ENCODE measurements at regions not wholly inside any gene's neighbourhood (a gene's known extent, or its start where the extent isn't known, plus 50 kb on each side); places are given as distances from the start of the nearest gene placed in this dataset.

- H3K27me3 ChIP-seq (replicated peaks; ENCODE audit: insufficient read depth, low read depth, low read length, poor library complexity): no peaks in the 10 kb centered on the region
- BruUV-seq (replicated peaks): no TSS peak
- peaks cover 15% of the 10 kb centered on the region for H3K4me1 ChIP-seq (ENCODE audit: insufficient read depth, low read length, poor library complexity, severe bottlenecking)
- TF ChIP-seq CTCF (conservative IDR thresholded peaks at IDR 0.05; ENCODE audit: low read depth, low read length) (no peak), EZH2 (IDR thresholded peaks at IDR 0.05; ENCODE audit: borderline replicate concordance, low read depth, low read length, poor library complexity, severe bottlenecking) (no peak)
- no peak for DNase-seq (ENCODE audit: low spot score)
- H3K4me3 ChIP-seq (ENCODE audit: low read depth, low read length, poor library complexity, severe bottlenecking): no peak overlapping the region
- H3K9me3 ChIP-seq (ENCODE audit: low read depth, low read length, poor library complexity, severe bottlenecking): no peaks in the 10 kb centered on the region
- H3K27ac ChIP-seq (ENCODE audit: low read depth, low read length, poor library complexity, severe bottlenecking): no peak overlapping the region
- intact Hi-C loops (cut with micrococcal nuclease; ENCODE audit: unreplicated experiment): no loop called here
- POLR2A ChIA-PET (ENCODE audit: low non-redundant PET): no interaction called here
- CTCF ChIA-PET: no interaction called here
- no peaks in the 10 kb centered on the region for H3K36me3 ChIP-seq (ENCODE audit: insufficient read depth, low read length, poor library complexity, severe bottlenecking)
Observed at GRCh38 chr6:139591075-139591865, 216.8 kb upstream of the CITED2 start.

GRCh38 chr6:139590206-139590605, 215.8 kb upstream of the CITED2 start:
- ChIA-PET CTCF (no interaction called here), POLR2A (ENCODE audit: low non-redundant PET) (no interaction called here)
- Histone ChIP-seq H3K9me3 (ENCODE audit: low read depth, low read length, poor library complexity, severe bottlenecking) (no peaks in the 10 kb centered on the region), H3K4me1 (ENCODE audit: insufficient read depth, low read length, poor library complexity, severe bottlenecking) (peaks cover 15% of the 10 kb centered on the region), H3K27me3 (replicated peaks; ENCODE audit: insufficient read depth, low read depth, low read length, poor library complexity) (no peaks in the 10 kb centered on the region), H3K27ac (ENCODE audit: low read depth, low read length, poor library complexity, severe bottlenecking) (no peak overlapping the region), H3K4me3 (ENCODE audit: low read depth, low read length, poor library complexity, severe bottlenecking) (no peak overlapping the region), H3K36me3 (ENCODE audit: insufficient read depth, low read length, poor library complexity, severe bottlenecking) (no peaks in the 10 kb centered on the region)
- intact Hi-C loops (cut with micrococcal nuclease; ENCODE audit: unreplicated experiment): no loop called here
- no peak for DNase-seq (ENCODE audit: low spot score)
- TF ChIP-seq CTCF (conservative IDR thresholded peaks at IDR 0.05; ENCODE audit: low read depth, low read length) (no peak), EZH2 (IDR thresholded peaks at IDR 0.05; ENCODE audit: borderline replicate concordance, low read depth, low read length, poor library complexity, severe bottlenecking) (no peak)
- no TSS peak for BruUV-seq (replicated peaks)

- ChIA-PET CTCF (no interaction called here), POLR2A (ENCODE audit: low non-redundant PET) (no interaction called here)
- Histone ChIP-seq H3K9me3 (ENCODE audit: low read depth, low read length, poor library complexity, severe bottlenecking) (no peaks in the 10 kb centered on the region), H3K27ac (ENCODE audit: low read depth, low read length, poor library complexity, severe bottlenecking) (no peak overlapping the region), H3K4me1 (ENCODE audit: insufficient read depth, low read length, poor library complexity, severe bottlenecking) (peaks cover 15% of the 10 kb centered on the region), H3K4me3 (ENCODE audit: low read depth, low read length, poor library complexity, severe bottlenecking) (no peak overlapping the region), H3K36me3 (ENCODE audit: insufficient read depth, low read length, poor library complexity, severe bottlenecking) (no peaks in the 10 kb centered on the region), H3K27me3 (replicated peaks; ENCODE audit: insufficient read depth, low read depth, low read length, poor library complexity) (no peaks in the 10 kb centered on the region)
- no peak for DNase-seq (ENCODE audit: low spot score)
- TF ChIP-seq CTCF (conservative IDR thresholded peaks at IDR 0.05; ENCODE audit: low read depth, low read length): no peak
- TF ChIP-seq EZH2 (IDR thresholded peaks at IDR 0.05; ENCODE audit: borderline replicate concordance, low read depth, low read length, poor library complexity, severe bottlenecking): no peak
- BruUV-seq (replicated peaks): no TSS peak
- intact Hi-C loops (cut with micrococcal nuclease; ENCODE audit: unreplicated experiment): no loop called here
Observed at GRCh38 chr6:139588734-139589593, 214.5 kb upstream of the CITED2 start.

Measured in A673 (cell line).